G401 (cell line): ENCODE measurements at regions not wholly inside any gene's neighbourhood (a gene's known extent, or its start where the extent isn't known, plus 50 kb on each side); places are given as distances from the start of the nearest gene placed in this dataset.
"Not testable (repeated sequence)": the region's sequence is repeated elsewhere in the genome, so short reads cannot be mapped to it uniquely, and the experiment has no call there.

Experiments
- DNase-seq: peaks from one replicate; pipeline ENCODE4 v3.0.0-alpha.2; 2015; ENCODE audit warnings: low spot score
- in situ Hi-C: cut with HindIII; loops from 2 replicates; pipeline ENCODE4 v1.10.0; 2016; ENCODE audit warnings: low sequenced_read_pairs, mixed read lengths

- DNase-seq: no peak
- in situ Hi-C loops: no loop called here
These were observed 57.7 kb downstream of the SOX3 start for GRCh38 chrX:140447150-140447549.

DNA sequence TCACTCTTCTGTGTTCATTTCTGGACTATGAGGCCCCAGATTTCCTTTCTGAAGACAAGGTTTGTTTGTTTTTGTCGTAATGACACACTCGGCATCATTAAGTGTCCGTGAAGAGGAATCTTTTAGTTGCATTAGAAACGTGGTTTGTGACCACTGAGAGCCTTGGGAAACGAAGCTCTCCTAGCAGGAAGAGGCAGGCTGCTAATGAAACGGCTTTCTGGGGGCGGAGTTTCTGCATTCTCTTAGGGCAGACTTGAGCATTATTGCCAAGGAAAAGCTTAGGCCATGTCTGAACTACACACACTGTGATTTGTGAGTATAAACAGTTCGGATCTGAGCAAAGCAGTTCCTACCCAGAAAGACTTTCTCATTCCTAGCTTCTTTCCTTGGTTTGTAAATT lies 64.0 kb downstream of the SOX3 start:
- in situ Hi-C loops: no loop called here
- no peak for DNase-seq

DNA sequence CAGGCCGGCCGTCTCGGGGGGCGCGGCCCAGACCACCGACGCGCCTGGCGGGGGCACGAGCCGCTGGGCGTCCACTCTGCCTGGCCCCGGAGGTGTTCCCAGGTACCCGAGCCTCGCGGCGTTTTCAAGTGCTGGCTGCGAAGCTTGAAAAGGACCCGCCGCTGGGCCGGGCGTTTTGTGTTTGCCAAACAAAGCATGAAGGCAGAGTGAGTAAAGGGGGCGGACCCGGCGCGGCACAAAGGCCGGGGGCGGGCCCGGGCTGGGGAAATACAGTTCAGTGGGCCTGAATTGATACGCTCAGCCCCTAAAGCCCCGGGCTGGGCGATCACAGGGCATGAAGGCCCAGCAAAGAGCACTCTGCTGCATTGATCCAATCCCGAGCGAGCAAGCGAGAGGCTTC lies 65.4 kb downstream of the SOX3 start:
- DNase-seq: no peak
- in situ Hi-C loops: no loop called here

DNA sequence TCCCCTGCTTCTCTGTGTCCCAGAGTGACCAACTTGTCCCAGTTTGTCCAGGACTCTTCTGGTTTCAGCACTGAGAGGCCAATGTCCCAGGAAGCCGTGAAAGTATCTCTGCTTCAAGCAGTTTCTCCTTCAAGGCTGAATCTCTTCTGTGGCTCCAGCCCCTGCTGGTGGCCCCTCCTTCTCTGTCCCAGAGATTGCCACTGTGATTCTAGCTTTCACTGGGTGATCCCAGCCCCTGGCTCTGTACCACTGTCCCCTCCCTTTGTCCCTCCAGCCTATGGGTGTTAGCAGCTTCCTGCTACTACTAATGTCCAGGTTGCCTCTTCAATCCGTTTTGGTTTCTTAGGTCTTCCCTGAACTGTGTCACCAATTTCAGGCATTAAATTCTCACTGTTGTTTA lies 70.5 kb downstream of the SOX3 start:
- in situ Hi-C loops: no loop called here
- DNase-seq: no peak

GRCh38 chrX:140433582-140433981 lies 71.3 kb downstream of the SOX3 start:
- in situ Hi-C loops: no loop called here
- no peak for DNase-seq

DNA sequence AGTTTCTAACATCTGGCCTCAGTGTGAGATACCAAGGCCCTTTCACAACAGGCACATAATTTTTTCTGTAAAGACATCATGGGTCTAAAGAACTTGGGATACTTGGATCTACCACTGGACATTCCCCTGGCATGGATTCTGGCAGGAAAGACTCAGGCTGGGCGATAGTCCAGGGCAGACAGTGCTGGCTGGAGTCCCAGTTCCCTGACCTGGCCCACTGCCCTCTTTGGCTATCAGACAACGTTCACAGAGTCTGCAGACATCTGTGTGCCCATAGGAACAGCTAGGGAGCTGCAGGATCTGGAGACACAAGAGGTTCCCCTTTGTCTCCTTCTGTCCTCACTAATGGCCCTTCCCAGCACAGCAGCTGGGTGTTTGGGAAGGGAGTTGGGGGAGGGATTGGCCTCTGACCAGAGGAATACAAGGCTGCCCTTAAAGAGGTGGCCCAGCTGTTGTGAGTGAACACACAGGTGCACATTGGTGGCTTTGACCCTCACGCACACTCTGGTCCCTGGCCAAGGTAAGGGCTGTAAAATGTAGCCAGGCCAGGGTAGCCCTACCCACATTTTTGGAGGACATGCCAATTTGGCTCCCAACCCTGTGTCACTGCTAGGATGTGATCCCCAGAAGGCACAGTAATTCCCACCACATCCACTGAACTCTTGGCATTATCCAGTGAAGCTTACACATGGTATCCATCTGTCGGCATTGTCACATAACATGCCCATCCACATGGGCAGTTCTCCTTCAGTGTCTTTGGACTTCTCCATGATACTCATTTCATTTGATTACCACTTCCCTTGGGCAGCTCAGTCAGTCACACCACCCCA lies 72.3 kb downstream of the SOX3 start:
- in situ Hi-C loops: no loop called here

GRCh38 chrX:140431521-140431920 lies 73.3 kb downstream of the SOX3 start:
- in situ Hi-C loops: no loop called here
- no peak for DNase-seq

More for the DNA sequence above, 72.3 kb downstream of the SOX3 start:
- peak; percentile 0 for DNase-seq

- in situ Hi-C loops: no loop called here
These were observed 79.0 kb downstream of the SOX3 start for GRCh38 chrX:140425712-140426395.

GRCh38 chrX:140422501-140422900 lies 82.4 kb downstream of the SOX3 start:
- in situ Hi-C loops: no loop called here
- DNase-seq: no peak

More at GRCh38 chrX:140425712-140426395, 79.0 kb downstream of the SOX3 start:
- no peak for DNase-seq

GRCh38 chrX:140402131-140402530 lies 102.7 kb downstream of the SOX3 start:
- in situ Hi-C loops, DNase-seq: not testable (repeated sequence)

GRCh38 chrX:140396326-140396725 lies 108.5 kb downstream of the SOX3 start:
- in situ Hi-C loops, DNase-seq: not testable (repeated sequence)

DNA sequence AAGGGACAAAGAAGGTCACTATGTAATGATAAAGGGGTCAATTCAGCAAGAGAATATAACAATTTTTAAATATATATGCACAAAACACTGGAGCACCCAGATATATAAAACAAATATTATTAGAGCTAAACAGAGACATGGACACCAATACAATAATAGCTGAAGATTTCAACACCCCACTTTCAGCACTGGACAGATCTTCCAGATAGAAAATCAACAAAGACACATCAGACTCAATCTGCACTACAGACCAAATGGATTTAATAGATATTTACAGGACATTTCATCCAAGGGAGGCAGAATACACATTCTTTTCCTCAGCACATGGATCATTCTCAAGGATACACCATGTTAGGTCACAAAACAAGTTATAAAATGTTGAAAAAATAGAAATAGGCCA lies 111.4 kb downstream of the SOX3 start:
- no peak for DNase-seq
- in situ Hi-C loops: no loop called here

- in situ Hi-C loops: no loop called here
These were observed 113.6 kb downstream of the SOX3 start for GRCh38 chrX:140391313-140391712.

DNA sequence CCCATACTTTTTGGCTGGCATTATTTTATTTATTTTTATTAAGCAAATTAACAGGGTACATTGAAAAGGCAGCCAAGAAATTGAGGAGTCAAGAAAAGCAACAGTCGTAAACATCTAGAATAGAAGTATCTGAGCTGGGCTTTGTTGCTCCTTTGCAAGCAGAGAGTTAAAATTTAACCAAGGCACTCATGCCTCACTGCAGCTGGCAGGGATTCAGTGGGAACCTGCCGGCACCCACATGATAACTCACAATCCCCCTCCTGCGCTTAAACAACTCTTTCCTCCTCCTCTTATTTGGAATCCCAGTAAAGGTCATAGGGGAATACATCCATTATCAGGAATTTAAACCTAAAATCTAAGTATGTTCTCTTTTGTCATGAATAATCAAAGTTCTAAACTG lies 115.5 kb downstream of the SOX3 start:
- no peak for DNase-seq
- in situ Hi-C loops: no loop called here

More at GRCh38 chrX:140391313-140391712, 113.6 kb downstream of the SOX3 start:
- DNase-seq: no peak

DNA sequence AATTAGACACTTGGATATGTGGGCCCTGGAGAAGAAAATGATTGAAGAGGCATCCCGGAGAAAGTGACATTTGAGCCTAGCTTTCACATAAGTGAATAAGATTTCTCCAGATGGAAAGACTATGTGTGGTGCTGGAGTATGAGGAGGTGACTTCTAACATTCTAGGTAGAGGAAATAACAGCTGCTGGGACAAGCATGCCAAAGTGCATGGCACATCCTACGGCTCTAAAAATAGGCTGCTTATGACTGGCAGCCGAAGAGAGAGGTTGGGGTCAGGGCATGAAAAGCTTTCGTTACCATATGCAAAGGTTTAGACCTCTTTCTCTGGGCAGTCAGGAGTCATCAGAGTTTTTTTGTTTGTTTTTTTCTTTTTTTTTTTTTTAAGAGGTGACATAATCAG lies 142.0 kb downstream of the SOX3 start:
- no peak for DNase-seq
- in situ Hi-C loops: no loop called here

DNA sequence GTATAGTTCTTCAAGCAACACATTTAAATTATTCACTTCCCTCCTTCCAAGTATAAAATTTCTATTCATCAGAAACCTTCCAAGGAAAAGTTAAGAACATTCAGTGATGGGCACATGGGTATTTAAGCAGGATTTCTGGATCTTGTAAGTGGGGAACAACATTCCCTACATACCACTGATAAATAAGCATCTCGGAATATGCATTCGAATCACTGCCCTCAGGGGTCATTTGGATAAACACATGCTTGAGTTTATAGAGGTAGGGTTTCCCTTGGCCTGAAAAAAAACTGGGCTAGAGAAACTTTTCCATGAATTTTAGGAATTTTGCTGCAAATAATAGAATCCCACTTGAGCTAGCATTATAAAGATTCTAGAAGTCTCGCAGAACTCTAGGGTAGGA lies 143.9 kb downstream of the SOX3 start:
- no peak for DNase-seq
- in situ Hi-C loops: no loop called here

GRCh38 chrX:140360284-140360683 lies 144.6 kb downstream of the SOX3 start:
- in situ Hi-C loops: no loop called here
- DNase-seq: peak; percentile 2

- in situ Hi-C loops: no loop called here
- no peak for DNase-seq
These were observed 148.9 kb downstream of the SOX3 start for GRCh38 chrX:140355922-140356321.

- in situ Hi-C loops: no loop called here
- no peak for DNase-seq
These were observed 149.4 kb downstream of the SOX3 start for GRCh38 chrX:140355429-140355828.

DNA sequence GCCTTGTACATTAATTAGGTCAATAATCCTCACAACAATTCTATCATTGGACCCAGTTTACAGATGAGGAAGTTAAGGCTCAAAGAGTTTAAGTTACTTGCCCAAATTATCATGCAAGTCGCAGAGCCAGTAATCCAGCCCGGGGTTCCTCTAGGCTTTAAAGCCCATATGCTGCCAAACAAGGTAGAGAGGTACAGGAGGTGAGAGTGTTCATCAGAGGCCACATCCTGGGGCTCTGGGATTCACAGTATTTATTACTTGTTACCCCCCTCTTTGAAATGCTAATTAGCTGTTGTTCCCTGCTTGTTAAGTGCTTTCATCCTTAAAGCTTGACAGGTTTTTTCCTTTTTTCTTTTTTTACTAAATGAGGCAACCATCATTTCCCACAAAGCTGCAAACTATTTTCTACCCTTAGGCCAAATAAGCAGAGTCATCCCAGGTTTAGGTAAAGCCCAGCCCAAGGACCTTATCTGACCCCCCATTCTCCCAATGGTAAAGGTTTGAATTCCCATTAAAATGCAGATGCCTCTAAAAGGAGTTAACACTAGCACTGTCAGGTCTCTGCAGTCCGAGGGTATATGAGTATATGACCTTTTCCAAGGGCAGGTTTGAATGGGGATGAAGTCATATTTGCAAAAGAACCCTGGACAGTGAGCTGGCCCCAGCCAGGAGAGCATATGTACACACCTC lies 150.3 kb downstream of the SOX3 start:
- DNase-seq: no peak
- in situ Hi-C loops: no loop called here
